22Rv1 (cell line): ENCODE measurements at regions not wholly inside any gene's neighbourhood (a gene's known extent, or its start where the extent isn't known, plus 50 kb on each side); places are given as distances from the start of the nearest gene placed in this dataset.

Experiments
- ZFX ChIP-seq: fragments of 450-650 bp; IDR thresholded peaks from 2 replicates; pipeline ENCODE4 v1.6.1; 2017; ENCODE audit warnings: antibody characterized with exemption, borderline replicate concordance
- TF ChIP-seq, protein P1 (sequence below): fragments of 450-650 bp; IDR thresholded peaks from 2 replicates; pipeline ENCODE4 v1.5.1; 2017; ENCODE audit warnings: mild to moderate bottlenecking

DNA sequence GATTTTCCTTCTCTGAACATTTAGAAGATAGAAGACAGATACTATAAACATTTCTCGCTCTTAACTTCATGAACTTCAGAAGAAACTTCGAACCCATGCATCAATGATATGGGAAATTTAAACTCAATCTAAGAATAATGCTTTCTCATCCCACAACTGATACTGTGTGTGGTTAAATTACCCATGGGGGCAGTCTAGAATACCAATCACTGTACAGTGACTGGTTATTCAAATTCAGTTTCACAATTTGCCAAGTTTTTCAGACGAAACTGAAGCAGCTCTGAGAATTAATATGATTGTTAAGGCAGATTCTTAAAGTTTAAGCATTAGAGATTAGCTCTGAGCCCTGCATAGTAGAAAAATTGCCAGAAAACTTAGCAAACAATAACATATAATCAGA, 431.0 kb downstream of the SH3GL2 start:
- TF ChIP-seq, protein P1, sequence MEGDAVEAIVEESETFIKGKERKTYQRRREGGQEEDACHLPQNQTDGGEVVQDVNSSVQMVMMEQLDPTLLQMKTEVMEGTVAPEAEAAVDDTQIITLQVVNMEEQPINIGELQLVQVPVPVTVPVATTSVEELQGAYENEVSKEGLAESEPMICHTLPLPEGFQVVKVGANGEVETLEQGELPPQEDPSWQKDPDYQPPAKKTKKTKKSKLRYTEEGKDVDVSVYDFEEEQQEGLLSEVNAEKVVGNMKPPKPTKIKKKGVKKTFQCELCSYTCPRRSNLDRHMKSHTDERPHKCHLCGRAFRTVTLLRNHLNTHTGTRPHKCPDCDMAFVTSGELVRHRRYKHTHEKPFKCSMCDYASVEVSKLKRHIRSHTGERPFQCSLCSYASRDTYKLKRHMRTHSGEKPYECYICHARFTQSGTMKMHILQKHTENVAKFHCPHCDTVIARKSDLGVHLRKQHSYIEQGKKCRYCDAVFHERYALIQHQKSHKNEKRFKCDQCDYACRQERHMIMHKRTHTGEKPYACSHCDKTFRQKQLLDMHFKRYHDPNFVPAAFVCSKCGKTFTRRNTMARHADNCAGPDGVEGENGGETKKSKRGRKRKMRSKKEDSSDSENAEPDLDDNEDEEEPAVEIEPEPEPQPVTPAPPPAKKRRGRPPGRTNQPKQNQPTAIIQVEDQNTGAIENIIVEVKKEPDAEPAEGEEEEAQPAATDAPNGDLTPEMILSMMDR = no peak
- no peak for TF ChIP-seq ZFX
